NCI-H526 treated with DMSO at 0.1 percent for 48 hours (cell line): ENCODE measurements at regions not wholly inside any gene's neighbourhood (a gene's known extent, or its start where the extent isn't known, plus 50 kb on each side); places are given as distances from the start of the nearest gene placed in this dataset.

ENCODE experiments used
- DNase-seq: peaks from one replicate; lab custom pipeline; 2025; lab: John Stamatoyannopoulos, UW

DNA sequence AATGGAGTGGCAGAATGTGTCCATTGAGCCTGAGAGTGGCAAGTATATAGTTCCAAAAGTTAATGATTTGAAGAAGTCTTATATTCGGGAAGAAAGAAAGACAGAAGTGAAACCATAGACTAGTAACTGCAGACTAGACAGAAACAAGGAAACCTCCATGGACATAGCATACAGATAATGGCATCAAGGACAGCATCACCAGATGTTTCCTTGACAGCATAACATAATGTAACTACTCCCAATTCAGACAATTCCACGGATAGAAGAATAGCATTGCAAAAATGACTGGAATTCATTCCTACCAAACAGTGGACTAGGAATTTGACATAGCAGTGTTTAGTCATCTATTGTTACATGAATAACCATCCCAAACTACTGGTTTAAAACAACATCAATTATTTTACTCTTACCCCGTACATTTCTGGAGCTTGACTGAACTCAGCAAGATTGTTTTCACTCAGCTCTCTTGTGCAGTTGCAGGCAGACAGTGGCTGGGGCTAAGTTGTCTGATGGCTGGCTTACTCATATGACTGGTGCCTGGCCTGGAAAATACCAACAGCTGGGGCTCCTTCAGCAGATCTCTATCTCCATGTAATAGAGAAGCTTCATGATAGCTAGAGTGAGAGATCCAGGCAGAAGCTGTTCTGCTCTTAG lies 109.7 kb upstream of the GADL1 start:
- DNase-seq: no peak

DNA sequence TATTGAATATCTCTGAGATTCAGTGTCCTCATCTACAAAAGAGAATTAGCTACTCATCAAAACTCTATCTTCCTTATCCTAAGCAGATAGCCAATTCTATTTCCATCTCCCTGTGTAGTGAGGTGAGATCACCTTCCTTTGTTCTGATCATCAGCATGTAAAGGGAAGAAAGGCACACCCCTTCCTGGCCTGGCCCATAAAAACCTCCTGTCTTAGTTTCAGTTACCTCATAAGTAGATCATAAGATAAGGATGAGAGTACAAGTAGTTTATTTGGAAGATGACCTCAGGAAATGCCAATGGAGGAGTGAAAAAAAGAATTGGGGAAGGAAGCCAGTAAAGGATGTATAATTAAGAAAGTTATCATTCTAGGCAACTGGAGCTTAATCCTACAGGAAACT lies 114.5 kb upstream of the GADL1 start:
- no peak for DNase-seq

DNA sequence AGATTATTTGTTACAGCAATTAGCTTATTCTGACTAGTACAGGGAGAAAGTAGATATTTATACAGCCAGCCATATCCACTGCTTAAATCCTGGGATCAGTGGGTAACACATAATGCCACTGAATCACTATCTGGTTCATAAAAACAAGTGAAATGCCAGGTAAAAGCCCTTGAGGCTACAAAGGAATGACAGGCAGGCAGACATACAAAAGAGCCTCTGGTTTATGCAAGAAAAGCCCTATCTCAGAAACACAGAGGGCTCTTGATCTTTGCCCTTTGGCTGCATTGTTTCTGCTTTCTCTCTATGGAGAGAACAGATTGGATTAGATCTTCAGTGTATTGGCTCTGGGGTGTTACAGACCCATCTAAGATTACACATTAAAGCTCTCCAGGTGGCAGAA lies 115.4 kb upstream of the GADL1 start:
- DNase-seq: no peak

DNA sequence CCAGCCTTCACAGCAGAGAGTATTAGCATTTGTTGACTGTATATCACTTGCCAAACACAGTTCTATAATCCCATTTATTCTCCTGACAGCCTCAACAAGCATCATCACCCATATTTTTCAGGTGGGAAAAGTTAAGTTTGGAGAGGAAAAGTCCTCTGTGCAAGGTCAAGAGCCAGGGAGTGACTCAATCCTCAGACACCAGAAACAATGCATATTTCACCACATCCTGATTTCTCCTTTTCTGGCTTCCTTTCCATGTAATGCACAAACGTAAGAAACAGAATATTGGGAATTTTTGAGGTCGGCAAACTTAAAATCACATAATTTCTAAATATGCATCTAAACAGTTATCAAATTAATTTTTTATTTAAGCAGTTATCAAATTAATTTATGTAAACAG lies 116.0 kb upstream of the GADL1 start:
- DNase-seq: no peak

DNA sequence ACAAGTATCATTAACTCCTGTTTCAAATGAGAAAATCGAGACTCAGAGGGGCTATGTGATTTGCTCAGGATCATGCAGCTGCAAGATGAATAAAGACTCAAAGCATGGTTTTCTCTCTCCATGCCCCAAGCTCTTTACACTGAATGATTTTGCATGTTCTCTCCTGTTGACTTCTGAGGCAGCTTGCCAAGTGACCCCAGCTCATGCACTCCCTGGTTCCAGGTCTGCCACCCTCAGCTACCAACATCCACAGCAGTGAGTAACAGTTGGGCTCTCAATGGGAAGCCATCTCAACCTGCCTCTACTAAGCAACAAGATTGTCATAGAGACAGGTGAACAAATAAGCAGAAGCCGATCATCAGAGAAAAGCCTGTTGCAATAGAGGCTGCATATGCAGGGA lies 116.9 kb upstream of the GADL1 start:
- DNase-seq: no peak

DNA sequence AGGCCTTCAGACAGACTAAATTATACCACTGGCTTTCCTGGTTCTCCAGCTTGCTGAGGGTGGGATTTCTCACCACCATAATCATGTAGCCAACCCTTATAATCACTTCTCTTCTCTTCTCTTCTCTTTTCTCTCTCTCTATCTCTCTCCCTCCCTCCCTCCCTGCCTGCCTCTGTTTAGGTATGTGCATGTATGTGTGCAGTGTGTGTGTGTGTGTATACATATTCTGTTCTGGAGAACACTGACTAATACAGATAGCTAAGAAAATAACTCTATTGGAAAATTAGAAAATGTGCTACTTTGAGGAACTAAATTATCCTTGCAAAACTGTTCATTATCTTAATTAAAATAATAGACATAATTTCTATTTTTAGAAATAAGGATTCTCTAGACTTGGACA lies 118.6 kb upstream of the GADL1 start:
- DNase-seq: no peak

DNA sequence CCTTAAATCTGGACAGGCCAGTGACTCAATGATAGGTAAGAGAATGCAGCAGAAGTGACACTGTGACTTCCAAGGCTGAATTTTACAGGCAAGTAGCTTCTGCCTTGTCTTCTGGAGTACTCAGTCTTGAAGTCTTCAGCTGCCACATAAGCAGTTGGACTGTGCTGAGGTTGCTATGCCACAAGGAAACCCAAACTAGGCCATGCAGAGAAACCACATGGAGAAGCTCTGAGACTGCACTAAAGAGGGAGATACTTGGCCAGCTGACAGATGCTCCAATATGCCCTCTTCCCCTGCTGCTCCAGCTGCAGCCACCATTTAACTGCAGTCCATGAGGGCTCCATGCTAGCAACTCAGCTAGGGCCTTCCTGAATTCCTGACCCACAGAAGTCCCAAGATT lies 119.4 kb upstream of the GADL1 start:
- no peak for DNase-seq

DNA sequence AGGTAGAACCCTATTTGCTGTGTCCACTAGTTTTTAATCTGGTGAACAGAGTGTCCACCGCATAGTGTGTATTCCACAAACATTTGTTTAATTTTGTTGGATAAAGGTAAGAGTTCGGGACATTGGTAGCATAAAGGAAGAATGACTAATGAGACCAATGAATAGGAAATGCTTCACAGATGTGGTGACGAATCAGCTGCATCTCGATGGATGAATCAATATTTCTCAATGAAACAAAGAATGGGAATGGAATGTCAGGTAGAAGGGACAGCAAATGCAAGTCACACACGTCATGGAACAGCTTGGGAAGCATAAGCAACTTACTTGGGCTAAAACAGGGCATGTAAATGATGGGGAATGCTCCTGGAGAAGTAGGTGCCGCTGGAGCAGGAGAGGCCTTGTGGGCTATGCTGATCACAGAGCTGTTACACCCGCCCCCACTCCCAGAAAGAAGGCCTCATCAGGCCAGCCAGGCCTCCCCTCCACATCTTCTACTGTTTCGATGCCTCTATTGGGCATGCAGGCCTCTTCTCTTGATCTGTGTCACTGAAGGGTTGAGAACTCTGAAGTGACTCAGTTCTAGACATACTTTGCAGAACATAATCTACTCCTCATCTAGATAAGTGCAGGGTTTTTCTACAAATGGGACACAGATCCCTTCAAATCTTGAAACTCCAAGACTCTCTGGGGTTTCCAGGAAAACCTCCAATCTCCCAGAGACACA lies 120.0 kb upstream of the GADL1 start:
- DNase-seq: no peak

DNA sequence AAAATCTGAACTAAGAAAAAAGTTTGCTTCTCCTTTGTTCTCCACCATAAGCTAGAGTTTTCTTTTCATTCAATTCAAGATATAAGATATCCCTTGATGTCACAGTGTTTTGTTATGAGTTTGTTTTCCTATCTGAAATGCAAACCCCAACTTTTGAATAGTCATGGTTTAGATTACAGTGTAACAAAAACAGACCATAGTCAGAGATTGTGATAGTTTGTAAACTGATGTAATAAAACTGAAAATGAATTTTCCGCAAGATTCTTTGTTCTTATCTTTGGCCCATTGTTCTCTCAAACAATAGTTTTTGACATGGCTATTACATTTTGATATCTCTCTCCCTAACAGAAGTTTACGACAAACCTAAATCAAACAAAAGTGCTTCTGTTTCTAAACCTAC lies 121.7 kb upstream of the GADL1 start:
- DNase-seq: no peak

DNA sequence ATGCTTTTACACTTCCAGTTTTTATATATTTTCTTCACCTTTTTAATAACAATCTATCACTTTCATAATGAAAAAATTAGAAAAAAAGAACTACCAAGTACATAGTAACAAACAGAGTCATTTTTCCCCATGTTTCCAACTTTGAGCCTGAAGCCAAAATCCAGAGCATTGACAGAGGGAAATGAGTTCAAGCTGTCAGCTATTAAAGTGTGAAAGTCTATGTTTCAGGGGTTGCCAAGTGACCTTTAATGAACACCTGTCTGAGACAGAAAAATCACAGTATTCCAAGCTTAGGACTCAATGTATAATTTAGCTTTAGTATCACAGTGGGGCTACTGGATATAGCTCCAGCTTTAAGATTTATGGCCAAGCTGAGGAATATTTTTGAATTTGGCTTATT lies 128.3 kb upstream of the GADL1 start:
- no peak for DNase-seq

DNA sequence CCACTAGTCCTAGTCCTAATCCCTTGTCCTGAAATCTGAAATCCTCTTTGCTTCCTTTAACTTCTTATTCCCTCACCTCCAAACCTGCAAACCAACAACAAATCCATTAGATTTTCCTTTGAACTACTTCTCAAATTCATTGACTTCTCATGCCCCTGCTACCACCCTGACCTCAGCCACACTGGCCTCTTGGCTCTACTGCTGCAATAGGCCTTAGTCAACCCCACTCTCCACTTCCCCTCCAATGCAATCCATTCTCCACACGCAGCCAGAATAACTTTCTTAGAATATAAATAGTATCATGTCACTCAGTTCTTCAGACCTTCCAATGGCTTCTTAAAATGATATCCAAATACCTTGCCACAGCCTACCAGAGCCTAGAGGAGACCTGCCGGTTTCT lies 131.1 kb upstream of the GADL1 start:
- no peak for DNase-seq

DNA sequence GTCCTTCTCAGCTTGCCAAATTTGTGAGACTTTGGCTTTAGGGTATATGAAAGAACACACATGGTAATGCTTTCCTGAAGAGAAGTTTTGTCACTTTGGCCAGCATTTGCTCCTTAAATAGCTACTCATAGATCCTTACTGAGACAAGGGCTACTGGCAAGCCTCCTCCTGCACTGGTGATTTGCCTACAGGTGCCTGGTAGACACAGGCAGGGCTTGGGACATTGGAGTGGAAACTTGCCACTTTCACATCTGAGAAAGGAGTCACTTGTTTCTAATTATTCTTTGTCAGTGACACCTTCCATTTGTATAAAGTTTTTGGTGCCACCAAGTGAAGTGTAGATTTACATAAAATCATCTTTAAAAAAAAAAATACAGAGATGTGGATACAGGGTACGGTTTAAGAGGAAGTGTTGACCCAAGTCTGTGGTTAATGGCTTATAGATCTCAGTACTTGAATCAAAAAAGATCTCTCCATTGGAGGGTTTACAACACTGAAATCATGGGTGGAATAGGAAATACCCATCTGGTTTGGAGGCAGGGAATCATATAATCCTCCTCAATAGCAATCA lies 132.8 kb upstream of the GADL1 start:
- DNase-seq: peak; percentile 41

DNA sequence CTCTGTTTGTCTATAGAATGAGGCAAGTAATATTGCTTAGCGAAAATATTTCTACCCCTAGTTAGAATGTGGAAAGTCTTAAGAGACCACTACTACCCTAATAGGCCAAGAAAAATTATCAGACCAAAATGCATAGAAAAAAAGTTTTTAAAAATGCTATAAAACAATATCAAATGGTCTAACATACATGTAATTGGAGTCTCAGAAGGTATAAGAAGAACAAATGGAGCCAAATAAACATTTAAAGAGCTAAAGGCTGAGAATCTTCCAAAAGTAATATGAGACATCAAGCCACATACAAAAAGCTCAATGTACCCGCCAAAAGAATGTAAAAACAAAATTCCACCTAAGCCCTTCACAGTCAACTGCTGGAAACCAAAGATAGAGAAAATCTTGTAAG lies 133.5 kb upstream of the GADL1 start:
- no peak for DNase-seq

DNA sequence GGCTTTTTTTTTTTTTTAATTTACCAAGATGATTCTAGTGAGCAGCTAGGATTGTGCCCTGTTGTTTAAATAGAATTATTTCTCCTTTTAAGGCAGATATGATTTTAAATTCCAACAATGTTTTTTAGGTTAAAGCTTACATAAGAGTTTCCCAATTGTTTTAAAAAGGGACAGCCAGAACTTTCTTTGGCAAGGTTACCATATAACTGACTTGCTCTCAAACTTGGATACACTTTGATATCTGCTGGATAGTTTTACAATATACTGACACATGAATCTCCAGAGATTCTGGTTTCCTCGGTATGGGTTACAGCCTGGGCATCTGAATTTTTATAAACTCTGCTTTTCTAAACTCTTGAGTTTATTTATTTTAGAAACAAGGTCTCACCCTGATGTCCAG lies 134.3 kb upstream of the GADL1 start:
- no peak for DNase-seq

DNA sequence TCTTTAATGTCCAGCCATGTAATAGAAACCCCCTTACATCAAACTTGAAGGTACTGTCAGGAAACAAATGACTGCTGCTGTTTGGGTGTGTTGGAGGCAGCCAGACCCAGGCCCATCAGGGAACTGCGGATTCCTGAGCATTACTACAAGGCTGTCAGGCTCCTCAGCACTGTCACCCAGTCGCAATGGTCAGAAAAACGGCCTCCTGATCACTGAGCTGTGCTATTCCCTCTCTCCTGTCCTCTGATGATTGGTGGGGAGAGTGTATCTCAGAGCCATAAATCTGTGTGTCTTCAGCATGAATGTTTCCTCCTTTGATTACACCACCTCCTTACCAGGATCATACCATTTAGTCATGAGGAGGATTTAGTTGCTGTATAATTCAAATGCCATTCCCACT lies 135.2 kb upstream of the GADL1 start:
- no peak for DNase-seq

DNA sequence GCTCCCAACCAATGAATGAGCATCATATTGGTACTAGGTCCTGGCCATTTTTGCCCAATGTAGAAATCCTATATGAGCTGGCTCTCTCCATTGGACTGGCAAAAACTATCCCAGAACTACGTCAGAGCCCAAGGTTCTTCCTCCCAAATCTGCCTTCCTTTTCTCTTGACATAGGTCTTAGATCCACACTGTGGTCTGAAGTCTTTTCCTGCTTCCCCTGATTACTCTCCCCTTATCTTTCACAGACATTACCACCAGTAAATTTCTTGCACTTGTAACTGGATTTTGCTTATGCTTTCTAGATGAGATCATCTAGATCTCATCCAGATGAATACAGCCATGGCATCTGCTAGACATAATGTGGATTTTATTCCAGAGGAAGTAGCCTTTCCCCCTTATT lies 141.2 kb upstream of the GADL1 start:
- no peak for DNase-seq

DNA sequence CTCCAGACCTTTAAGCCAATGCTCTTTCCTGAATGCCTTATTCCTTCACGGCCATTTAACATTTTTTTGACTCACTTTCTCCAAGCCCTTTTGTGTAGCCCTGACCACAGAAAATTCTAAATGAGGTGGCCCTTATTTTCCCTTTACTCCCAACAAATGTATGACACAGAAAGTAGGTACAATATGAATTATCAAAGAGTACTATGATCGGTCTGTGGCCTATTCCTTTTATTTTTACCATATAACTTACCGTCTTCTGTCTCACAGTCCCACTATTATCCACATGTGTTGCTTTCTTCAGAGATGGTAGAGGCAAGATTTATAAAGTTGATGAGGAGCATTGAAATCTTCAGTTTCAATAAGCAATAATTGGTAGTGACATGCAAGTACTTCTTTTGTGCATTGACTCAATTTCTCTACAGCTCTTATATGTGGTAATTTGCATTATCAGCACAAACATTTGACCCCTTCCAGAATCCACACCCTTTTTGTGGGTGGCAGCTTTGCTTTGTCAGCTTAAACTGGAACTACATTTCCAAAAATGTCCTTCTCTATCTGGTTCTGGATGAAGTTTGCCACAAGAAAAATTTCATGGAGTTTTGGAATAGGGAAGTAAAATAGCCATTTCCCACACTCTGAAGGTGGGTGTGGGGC lies 143.8 kb upstream of the GADL1 start:
- DNase-seq: no peak

DNA sequence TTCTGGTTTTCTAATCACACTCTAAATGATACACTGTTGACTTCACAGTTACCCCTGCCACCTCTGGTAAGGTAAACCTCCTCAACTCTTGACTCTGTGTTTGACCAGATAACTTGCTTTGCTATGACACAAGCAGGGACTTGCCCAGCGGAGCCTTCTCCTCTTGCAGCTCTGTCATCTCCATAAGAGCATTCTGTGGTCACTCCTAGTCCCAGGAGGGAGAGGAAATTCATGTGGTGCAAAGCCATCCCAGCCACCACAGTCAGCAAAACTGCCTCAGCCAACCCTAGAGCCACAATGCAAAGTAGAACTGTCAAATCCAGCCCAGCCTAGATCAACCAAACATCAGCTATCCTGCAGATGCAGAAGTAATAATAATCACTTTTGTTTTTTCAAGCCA lies 144.7 kb upstream of the GADL1 start:
- no peak for DNase-seq

DNA sequence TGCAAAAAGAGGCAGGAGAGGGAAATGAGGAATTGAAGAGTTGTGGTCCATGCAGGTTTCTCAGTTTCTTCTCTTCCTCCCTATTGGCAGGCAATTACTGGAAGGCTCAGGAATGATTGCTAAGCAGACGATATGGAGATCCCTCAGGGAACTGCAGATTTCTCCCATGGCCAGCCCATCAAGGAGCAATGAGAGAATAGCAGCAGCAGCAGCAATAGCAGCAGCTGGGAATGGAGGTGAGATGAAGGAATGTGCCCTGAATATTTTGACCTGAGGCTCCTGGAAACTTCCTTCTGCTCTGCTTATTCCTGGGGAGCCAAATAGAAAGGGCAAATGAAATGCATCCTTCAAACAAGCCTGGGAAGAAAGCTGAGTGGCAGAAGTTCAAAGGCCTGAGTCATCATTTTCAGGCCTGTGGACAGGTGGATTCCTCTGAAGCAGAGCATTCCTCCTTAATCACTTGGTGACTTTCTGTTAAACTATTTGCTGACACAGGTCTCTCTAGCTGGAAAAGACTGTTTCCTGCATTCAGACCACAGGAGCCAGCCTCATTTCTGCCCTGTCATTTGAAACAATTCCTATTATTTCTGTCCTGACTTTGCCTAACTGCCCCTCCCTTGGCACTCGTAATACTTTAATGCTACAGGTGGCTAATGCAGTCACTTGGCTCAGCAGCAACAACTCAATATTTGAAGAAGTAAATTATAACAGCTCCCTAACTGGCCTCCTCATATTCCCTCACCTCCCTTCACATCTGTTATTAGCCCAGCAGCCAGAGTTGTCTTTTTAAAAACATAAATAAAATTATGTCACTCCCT lies 146.9 kb upstream of the GADL1 start:
- DNase-seq: no peak

DNA sequence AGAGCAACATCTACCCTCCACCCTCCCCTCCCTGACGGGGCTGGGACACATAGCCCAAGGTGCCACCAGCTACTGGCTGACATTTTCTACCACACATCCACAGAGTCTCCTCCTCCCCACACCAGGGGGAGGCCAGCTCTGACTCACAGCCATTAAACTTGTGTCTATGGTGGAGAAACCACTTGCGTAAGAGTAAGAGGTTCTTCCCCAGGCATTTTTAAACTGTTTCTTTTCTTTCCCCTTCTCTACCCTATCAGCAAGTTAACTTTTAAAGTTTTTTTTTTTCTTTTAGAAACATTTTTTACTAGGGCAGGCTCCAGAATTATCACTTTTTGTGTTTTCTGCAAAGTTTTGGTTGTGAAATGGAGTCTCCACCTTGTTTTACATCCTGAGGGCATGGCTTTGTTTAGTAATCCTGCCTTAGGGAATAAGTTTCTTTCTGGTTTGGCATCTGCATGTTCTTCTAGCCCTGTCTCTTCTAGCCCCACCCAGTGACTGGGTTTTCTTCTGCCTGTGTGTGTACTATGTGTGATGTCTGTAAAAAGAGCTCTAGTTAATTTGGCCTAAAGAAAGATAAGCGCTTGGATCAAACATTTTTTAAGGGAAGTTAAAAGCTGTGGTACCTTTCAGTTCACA lies 148.8 kb upstream of the GADL1 start:
- no peak for DNase-seq

DNA sequence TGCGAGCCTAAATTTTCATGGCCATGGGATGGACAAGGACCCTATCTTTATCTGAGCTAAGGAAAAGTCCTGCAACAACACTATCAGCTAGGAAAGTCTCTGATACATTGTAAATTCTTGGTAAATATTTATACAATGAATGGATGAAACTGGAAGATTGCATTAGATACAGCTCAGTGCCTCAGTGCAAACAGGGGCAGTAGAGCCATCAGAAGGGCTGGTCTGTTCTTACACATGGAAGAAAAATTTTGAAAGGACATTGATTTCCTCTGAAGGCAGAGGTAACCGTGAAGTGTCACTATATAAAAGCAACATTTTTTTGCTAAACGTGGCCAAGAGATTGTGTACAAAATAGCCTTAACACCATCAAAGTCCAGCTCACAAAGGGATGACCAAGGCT lies 153.2 kb upstream of the GADL1 start:
- no peak for DNase-seq

DNA sequence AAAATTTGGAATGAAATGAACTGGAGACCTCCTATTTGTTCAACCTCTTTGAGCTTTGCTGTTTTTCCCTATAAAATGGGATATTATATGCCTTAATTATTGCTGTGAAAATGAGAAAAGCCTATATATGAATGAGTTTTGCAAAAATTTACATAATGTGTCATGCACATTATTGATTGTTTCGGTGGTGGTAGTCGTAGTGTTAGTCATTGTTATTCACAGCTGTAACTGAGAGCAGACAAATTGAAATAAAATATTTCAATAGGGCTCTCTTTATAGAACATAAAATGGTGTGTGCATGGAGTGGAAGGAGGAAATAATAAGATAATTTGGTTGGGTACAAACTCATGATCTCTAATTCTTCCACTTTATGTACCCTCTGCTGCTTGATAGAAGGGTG lies 153.7 kb upstream of the GADL1 start:
- no peak for DNase-seq
